Effector CD4-positive, alpha-beta T cell (primary cell): ENCODE measurements at regions not wholly inside any gene's neighbourhood (a gene's known extent, or its start where the extent isn't known, plus 50 kb on each side); places are given as distances from the start of the nearest gene placed in this dataset.

Source experiments
- DNase-seq: peaks from one replicate; pipeline ENCODE4 v3.0.0-alpha.2; 2020

GRCh38 chr10:124286621-124287020, 132.1 kb downstream of the OAT start:
- no peak for DNase-seq

- no peak for DNase-seq
Measured at GRCh38 chr10:124285587-124286527, 132.9 kb downstream of the OAT start.

- DNase-seq = no peak
Measured at GRCh38 chr10:124283949-124284250, 134.8 kb downstream of the OAT start.

GRCh38 chr10:124283215-124283948, 135.3 kb downstream of the OAT start:
- DNase-seq = no peak

GRCh38 chr10:124282326-124282725, 136.4 kb downstream of the OAT start:
- no peak for DNase-seq

GRCh38 chr10:124281666-124282065, 137.1 kb downstream of the OAT start:
- DNase-seq = no peak

GRCh38 chr10:124280916-124281315, 137.8 kb downstream of the OAT start:
- no peak for DNase-seq

- DNase-seq = no peak
Measured at GRCh38 chr10:124279882-124280281, 138.8 kb downstream of the OAT start.

GRCh38 chr10:124279298-124279697, 139.4 kb downstream of the OAT start:
- no peak for DNase-seq

GRCh38 chr10:124278356-124278755, 140.4 kb downstream of the OAT start:
- no peak for DNase-seq

- DNase-seq = no peak
Measured at GRCh38 chr10:124273141-124273540, 145.6 kb downstream of the OAT start.

GRCh38 chr10:124271676-124272075, 147.0 kb downstream of the OAT start:
- DNase-seq = no peak

GRCh38 chr10:124270530-124271327, 148.0 kb downstream of the OAT start:
- no peak for DNase-seq

GRCh38 chr10:124268976-124269375, 149.7 kb downstream of the OAT start:
- DNase-seq = no peak

GRCh38 chr10:124267911-124268549, 150.7 kb downstream of the OAT start:
- no peak for DNase-seq

- no peak for DNase-seq
Measured at GRCh38 chr10:124267231-124267885, 151.4 kb downstream of the OAT start.

GRCh38 chr10:124266468-124267230, 152.1 kb downstream of the OAT start:
- no peak for DNase-seq

GRCh38 chr10:124265776-124266467, 152.8 kb downstream of the OAT start:
- no peak for DNase-seq

- no peak for DNase-seq
Measured at GRCh38 chr10:124265391-124265745, 153.4 kb downstream of the OAT start.

- no peak for DNase-seq
Measured at GRCh38 chr10:124264711-124265390, 153.9 kb downstream of the OAT start.
